ENCODE measurements at regions not wholly inside any gene's neighbourhood (a gene's known extent, or its start where the extent isn't known, plus 50 kb on each side); places are given as distances from the start of the nearest gene placed in this dataset.

GRCh38 chr7:41294556-41295454, 408.1 kb downstream of the INHBA start:
- TF ChIP-seq CTCF (conservative IDR thresholded peaks at IDR 0.05; ENCODE audit: low read length), result no peak
- TF ChIP-seq EZH2phosphoT487 (IDR thresholded peaks at IDR 0.05; ENCODE audit: borderline replicate concordance, low read depth, low read length), result no peak
